OCI-LY3 (cell line): ENCODE measurements at regions not wholly inside any gene's neighbourhood (a gene's known extent, or its start where the extent isn't known, plus 50 kb on each side); places are given as distances from the start of the nearest gene placed in this dataset.

ENCODE experiments used
- CTCF ChIP-seq: fragments of 200-600, 300-600 bp; sonication (generic); IDR thresholded peaks from 2 replicates; pipeline ENCODE4 v1.5.1; 2014; ENCODE audit warnings: antibody characterized with exemption, low read length, low read depth
- EZH2phosphoT487 ChIP-seq: fragments of 200-600 bp; shearing (Covaris generic); IDR thresholded peaks from 2 replicates; pipeline ENCODE4 v1.6.1; 2018; ENCODE audit warnings: antibody characterized with exemption, mixed run types, low read depth

- TF ChIP-seq CTCF (no peak), EZH2phosphoT487 (no peak)
Observed at GRCh38 chr2:118319271-118319684, 231.0 kb downstream of the INSIG2 start.
